Liver (tissue), 3 donors: ENCODE measurements at regions not wholly inside any gene's neighbourhood (a gene's known extent, or its start where the extent isn't known, plus 50 kb on each side); places are given as distances from the start of the nearest gene placed in this dataset.

Experiments used
- CTCF ChIP-seq: fragments of 150-350 bp; IDR thresholded peaks from 2 replicates; pipeline ENCODE4 v1.5.1; 2017; ENCODE audit warnings: improper control_type of control experiment, low read depth, low read length; ENCODE audit not compliant: missing input control
- JUND ChIP-seq, 2 donors: IDR thresholded peaks; 2 replicates each; pipeline ENCODE4 v1.6.1; 2016; ENCODE audit warnings: antibody characterized with exemption in 2 of 2
- REST ChIP-seq: IDR thresholded peaks from 2 replicates; pipeline ENCODE4 v1.6.1; 2016; ENCODE audit warnings: antibody characterized with exemption, mild to moderate bottlenecking
- RXRA ChIP-seq, 2 donors: IDR thresholded peaks; 2 replicates each; pipeline ENCODE4 v1.6.1; 2017 to 2018; ENCODE audit warnings: antibody characterized with exemption in 2 of 2, mild to moderate bottlenecking in 1 of 2
- TAF1 ChIP-seq: conservative IDR thresholded peaks from 2 replicates; pipeline ENCODE4 v1.6.1; 2016; ENCODE audit warnings: antibody characterized with exemption, mild to moderate bottlenecking
- YY1 ChIP-seq: IDR thresholded peaks from 2 replicates; pipeline ENCODE4 v1.6.1; 2016; ENCODE audit warnings: antibody characterized with exemption, mild to moderate bottlenecking
- TF ChIP-seq, protein P1 (sequence below): IDR thresholded peaks from 2 replicates; pipeline ENCODE4 v1.6.1; 2016; ENCODE audit warnings: antibody characterized with exemption
- donor health status: healthy.
- donor health status: healthy.

DNA sequence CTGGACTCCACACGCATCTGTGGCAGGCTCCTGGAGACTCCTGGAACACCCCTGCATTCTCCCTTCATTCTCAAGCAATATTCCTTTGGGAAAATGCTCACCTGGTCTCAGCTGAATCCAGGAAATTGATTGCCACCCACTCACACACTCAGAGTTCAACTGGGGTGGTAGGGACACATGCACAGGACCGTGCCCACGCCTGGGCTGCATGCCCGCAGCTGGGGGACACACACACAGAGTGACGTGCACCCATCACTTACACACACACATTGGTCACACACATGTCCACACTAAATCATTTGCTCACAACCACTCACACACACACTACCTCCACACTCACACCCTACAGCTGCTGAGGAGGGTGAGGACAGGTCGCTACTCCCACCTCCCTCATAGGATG is 84.8 kb downstream of the ENGASE start:
- no peak for TF ChIP-seq CTCF
- TF ChIP-seq JUND (IDR thresholded peaks at IDR 0.05), result no peak
- no peak for TF ChIP-seq YY1
- TF ChIP-seq, protein P1, sequence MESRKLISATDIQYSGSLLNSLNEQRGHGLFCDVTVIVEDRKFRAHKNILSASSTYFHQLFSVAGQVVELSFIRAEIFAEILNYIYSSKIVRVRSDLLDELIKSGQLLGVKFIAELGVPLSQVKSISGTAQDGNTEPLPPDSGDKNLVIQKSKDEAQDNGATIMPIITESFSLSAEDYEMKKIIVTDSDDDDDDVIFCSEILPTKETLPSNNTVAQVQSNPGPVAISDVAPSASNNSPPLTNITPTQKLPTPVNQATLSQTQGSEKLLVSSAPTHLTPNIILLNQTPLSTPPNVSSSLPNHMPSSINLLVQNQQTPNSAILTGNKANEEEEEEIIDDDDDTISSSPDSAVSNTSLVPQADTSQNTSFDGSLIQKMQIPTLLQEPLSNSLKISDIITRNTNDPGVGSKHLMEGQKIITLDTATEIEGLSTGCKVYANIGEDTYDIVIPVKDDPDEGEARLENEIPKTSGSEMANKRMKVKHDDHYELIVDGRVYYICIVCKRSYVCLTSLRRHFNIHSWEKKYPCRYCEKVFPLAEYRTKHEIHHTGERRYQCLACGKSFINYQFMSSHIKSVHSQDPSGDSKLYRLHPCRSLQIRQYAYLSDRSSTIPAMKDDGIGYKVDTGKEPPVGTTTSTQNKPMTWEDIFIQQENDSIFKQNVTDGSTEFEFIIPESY, result no peak
- no peak for TF ChIP-seq TAF1
- TF ChIP-seq RXRA (IDR thresholded peaks at IDR 0.05), result no peak
- no peak for TF ChIP-seq REST
